Peyer's patch (tissue), 4 donors: ENCODE measurements at regions not wholly inside any gene's neighbourhood (a gene's known extent, or its start where the extent isn't known, plus 50 kb on each side); places are given as distances from the start of the nearest gene placed in this dataset.

Experiments used
- POLR2A ChIP-seq, 2 donors: fragments of 450-650 bp; IDR thresholded peaks; one replicate each; pipeline ENCODE4 v1.5.1; 2017; ENCODE audit warnings: antibody characterized with exemption in 2 of 2, mild to moderate bottlenecking in 2 of 2, moderate library complexity in 2 of 2
- TF ChIP-seq, protein P1 (sequence below), 6 experiments: fragments of 450-650 bp in 4 of 6; fragments of 200-600 bp in 2 of 6; sonication (generic) in 1 of 6; IDR thresholded peaks; one replicate each; pipeline ENCODE4 v1.5.1; 2017 to 2019; ENCODE audit warnings: antibody characterized with exemption in 6 of 6, mild to moderate bottlenecking in 3 of 6, moderate library complexity in 1 of 6

DNA sequence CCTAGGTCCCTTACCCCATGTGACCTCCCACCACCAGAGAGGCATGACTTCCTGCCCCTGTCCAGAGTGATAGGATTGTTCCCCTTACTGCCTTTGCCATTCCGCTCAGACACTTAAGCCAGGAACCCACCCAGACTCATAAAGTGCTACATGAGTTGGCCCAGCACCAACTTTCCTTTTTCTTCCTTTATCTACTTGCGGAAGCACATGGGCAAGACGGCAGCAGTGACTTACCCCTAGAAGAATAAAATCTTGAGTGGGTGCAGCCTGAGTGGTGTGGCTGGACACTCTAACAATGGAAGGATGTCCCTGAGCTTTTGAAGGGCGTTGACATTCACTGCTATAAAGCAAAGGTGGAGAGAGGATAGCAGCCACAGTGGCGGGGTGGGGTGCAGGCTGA lies 100.1 kb downstream of the MAB21L3 start:
- TF ChIP-seq, protein P1, sequence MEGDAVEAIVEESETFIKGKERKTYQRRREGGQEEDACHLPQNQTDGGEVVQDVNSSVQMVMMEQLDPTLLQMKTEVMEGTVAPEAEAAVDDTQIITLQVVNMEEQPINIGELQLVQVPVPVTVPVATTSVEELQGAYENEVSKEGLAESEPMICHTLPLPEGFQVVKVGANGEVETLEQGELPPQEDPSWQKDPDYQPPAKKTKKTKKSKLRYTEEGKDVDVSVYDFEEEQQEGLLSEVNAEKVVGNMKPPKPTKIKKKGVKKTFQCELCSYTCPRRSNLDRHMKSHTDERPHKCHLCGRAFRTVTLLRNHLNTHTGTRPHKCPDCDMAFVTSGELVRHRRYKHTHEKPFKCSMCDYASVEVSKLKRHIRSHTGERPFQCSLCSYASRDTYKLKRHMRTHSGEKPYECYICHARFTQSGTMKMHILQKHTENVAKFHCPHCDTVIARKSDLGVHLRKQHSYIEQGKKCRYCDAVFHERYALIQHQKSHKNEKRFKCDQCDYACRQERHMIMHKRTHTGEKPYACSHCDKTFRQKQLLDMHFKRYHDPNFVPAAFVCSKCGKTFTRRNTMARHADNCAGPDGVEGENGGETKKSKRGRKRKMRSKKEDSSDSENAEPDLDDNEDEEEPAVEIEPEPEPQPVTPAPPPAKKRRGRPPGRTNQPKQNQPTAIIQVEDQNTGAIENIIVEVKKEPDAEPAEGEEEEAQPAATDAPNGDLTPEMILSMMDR (IDR thresholded peaks at IDR 0.05), result no peak
- TF ChIP-seq POLR2A (IDR thresholded peaks at IDR 0.05), result no peak
